PFSK-1 (cell line): ENCODE measurements at regions not wholly inside any gene's neighbourhood (a gene's known extent, or its start where the extent isn't known, plus 50 kb on each side); places are given as distances from the start of the nearest gene placed in this dataset.

Experiments
- FOXP2 ChIP-seq: optimal IDR thresholded peaks from 2 replicates; pipeline ENCODE3; 2011; ENCODE audit warnings: borderline replicate concordance, control low read depth, inconsistent platforms; ENCODE audit not compliant: insufficient read depth; ENCODE audit errors: extremely low read length, extremely low read depth
- POLR2AphosphoS5 ChIP-seq: IDR thresholded peaks from 2 replicates; pipeline ENCODE4 v1.6.1; 2012; ENCODE audit warnings: low read depth, mild to moderate bottlenecking, control low read depth, low read length, moderate library complexity
- REST ChIP-seq, 2 experiments: IDR thresholded peaks; 2 replicates each; pipeline versions ENCODE4 v1.6.1 to v1.8.0; 2011 to 2012; ENCODE audit warnings: low read depth in 2 of 2, low read length in 2 of 2, control low read depth in 1 of 2, inconsistent platforms in 1 of 2, mild to moderate bottlenecking in 1 of 2, moderate library complexity in 1 of 2; ENCODE audit not compliant: insufficient read depth in 1 of 2
- SIN3A ChIP-seq: IDR thresholded peaks from 2 replicates; pipeline ENCODE4 v1.6.1; 2012; ENCODE audit warnings: mild to moderate bottlenecking, low read length, moderate library complexity, borderline replicate concordance; ENCODE audit not compliant: insufficient read depth
- TAF1 ChIP-seq: IDR thresholded peaks from 2 replicates; pipeline ENCODE4 v1.6.1; 2012; ENCODE audit warnings: low read length, control low read depth, borderline replicate concordance; ENCODE audit not compliant: insufficient read depth

DNA sequence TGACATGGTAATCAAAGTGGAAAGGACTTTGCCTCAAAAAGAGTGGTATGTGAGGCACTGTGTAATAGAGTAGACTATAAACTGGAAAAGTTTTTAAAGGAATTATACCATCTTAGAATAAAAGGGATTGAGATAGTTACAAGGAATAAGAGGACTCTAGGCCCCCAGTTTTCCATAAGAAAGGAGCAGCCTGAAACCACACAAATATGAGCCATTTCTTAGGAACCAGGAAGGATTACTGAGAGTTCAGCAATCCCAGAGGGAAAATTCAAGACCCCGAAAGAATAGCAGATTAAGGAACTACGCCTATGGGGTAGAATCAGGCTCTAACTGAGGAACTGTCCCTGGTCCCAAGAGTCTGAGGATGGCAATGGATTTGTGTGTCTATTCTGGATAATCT lies 1213.3 kb downstream of the C4orf33 start:
- TF ChIP-seq SIN3A (no peak), FOXP2 (no peak), POLR2AphosphoS5 (no peak), REST (IDR thresholded peaks at IDR 0.05; ENCODE audit: insufficient read depth in 1 of 2, low read depth in 2 of 2, low read length in 2 of 2) (no peak), TAF1 (no peak)

GRCh38 chr4:130322439-130322838 lies 1226.5 kb downstream of the C4orf33 start:
- TF ChIP-seq TAF1 (no peak), POLR2AphosphoS5 (no peak), SIN3A (no peak), REST (IDR thresholded peaks at IDR 0.05; ENCODE audit: insufficient read depth in 1 of 2, low read depth in 2 of 2, low read length in 2 of 2) (no peak), FOXP2 (no peak)

DNA sequence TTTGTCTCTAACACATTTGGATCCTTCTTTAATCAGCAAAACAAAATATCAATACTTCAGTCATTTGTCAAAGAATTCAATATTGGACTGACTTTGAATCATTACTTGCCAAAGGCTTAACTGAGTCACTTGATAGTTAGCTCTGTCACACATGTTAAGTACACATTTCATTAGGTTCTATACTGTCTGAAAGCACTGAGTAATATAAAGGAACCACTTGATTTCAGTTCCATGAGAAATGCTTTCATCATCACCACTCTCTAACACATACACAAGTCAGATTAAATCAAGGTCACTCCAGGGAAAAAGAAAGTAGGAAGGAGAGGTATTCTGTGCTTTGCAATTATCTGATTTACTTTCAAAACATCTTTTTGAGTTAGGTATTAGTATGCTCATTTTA lies 1233.1 kb downstream of the C4orf33 start:
- no peak for TF ChIP-seq FOXP2
- no peak for TF ChIP-seq REST (IDR thresholded peaks at IDR 0.05; ENCODE audit: insufficient read depth in 1 of 2, low read depth in 2 of 2, low read length in 2 of 2)
- TF ChIP-seq POLR2AphosphoS5: no peak
- TF ChIP-seq SIN3A: no peak
- no peak for TF ChIP-seq TAF1

DNA sequence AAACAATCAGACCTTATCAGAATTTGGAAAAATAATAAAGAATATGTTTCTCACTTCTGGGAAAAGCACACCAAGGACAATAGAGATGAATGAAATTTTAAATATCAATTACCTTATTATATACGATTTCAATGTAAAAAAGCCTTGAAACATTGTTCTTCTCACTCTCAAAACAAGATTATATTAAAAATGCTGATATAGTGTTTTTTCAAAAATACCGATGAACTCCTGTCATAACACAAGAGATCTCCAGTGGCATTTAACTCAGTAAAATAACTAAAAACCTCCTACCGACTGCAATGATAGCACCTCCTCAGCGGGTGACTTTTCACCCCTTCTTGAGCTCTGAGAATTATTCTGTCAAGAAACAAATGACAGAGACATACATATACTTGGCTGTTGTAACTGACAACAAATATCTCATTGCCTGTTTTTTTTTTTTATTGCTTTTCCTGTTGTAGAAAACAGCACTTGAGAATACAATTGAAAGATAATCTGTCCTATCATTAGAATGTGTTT lies 1237.3 kb downstream of the C4orf33 start:
- TF ChIP-seq FOXP2: no peak
- no peak for TF ChIP-seq TAF1
- TF ChIP-seq POLR2AphosphoS5: no peak
- TF ChIP-seq SIN3A: no peak
- no peak for TF ChIP-seq REST (IDR thresholded peaks at IDR 0.05; ENCODE audit: insufficient read depth in 1 of 2, low read depth in 2 of 2, low read length in 2 of 2)

GRCh38 chr4:130335417-130336194 lies 1239.7 kb downstream of the C4orf33 start:
- TF ChIP-seq TAF1 (no peak), REST (IDR thresholded peaks at IDR 0.05; ENCODE audit: insufficient read depth in 1 of 2, low read depth in 2 of 2, low read length in 2 of 2) (no peak), SIN3A (no peak), FOXP2 (no peak), POLR2AphosphoS5 (no peak)
